GM10248 (cell line): ENCODE measurements at regions not wholly inside any gene's neighbourhood (a gene's known extent, or its start where the extent isn't known, plus 50 kb on each side); places are given as distances from the start of the nearest gene placed in this dataset.

ENCODE experiments used
- CTCF ChIA-PET: fragments of 300-600 bp; sonication (Branson Sonifier 250); formaldehyde crosslinking; extraction: SDS; loops from one replicate; lab custom pipeline; 2021; ENCODE audit warnings: antibody characterized with exemption; lab: Yijun Ruan, JAX
- POLR2A ChIA-PET: fragments of 350-650 bp; sonication (Branson Sonifier 250); formaldehyde crosslinking; extraction: SDS; loops from one replicate; lab custom pipeline; 2020; ENCODE audit warnings: antibody characterized with exemption; lab: Yijun Ruan, JAX
- DNase-seq: peaks from one replicate; pipeline ENCODE4 v3.0.0; 2012; ENCODE audit errors: extremely low spot score
- TF ChIP-seq, protein P1 (sequence below): IDR thresholded peaks from 2 replicates; pipeline ENCODE4 v1.5.1; 2012; ENCODE audit warnings: mild to moderate bottlenecking, low read depth; ENCODE audit errors: extremely low read depth, missing control alignments, control extremely low read depth

- CTCF ChIA-PET, result interaction anchor here (1.3 to 1.4 kb wide), 2 partner anchors 14 to 18 kb away, joined by 4 to 6 read pairs; no protein-coding TSS in a partner anchor
- POLR2A ChIA-PET, result no interaction called here
- DNase-seq, result no peak
- TF ChIP-seq, protein P1, sequence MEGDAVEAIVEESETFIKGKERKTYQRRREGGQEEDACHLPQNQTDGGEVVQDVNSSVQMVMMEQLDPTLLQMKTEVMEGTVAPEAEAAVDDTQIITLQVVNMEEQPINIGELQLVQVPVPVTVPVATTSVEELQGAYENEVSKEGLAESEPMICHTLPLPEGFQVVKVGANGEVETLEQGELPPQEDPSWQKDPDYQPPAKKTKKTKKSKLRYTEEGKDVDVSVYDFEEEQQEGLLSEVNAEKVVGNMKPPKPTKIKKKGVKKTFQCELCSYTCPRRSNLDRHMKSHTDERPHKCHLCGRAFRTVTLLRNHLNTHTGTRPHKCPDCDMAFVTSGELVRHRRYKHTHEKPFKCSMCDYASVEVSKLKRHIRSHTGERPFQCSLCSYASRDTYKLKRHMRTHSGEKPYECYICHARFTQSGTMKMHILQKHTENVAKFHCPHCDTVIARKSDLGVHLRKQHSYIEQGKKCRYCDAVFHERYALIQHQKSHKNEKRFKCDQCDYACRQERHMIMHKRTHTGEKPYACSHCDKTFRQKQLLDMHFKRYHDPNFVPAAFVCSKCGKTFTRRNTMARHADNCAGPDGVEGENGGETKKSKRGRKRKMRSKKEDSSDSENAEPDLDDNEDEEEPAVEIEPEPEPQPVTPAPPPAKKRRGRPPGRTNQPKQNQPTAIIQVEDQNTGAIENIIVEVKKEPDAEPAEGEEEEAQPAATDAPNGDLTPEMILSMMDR, result no peak
These were observed 104.3 kb upstream of the PRR20G start for GRCh38 chr3:127392156-127392490.

GRCh38 chr3:127391436-127392155, 103.8 kb upstream of the PRR20G start:
- ChIA-PET POLR2A (interaction anchor here (0.5 kb wide), 1 partner anchor 21 kb away, joined by 3 read pairs; no protein-coding TSS in a partner anchor), CTCF (interaction anchor here (0.8 to 1.4 kb wide), 3 partner anchors 10 to 18 kb away, joined by 3 to 6 read pairs (median 4); no protein-coding TSS in a partner anchor)
- no peak for DNase-seq
- TF ChIP-seq, protein P1, result no peak

- POLR2A ChIA-PET, result interaction anchor here (0.5 kb wide), 1 partner anchor 19 kb away, joined by 3 read pairs; no protein-coding TSS in a partner anchor
- TF ChIP-seq, protein P1, result no peak
- CTCF ChIA-PET, result no interaction called here
- no peak for DNase-seq
These were observed 102.6 kb upstream of the PRR20G start for GRCh38 chr3:127390365-127391025.

GRCh38 chr3:127389913-127390312, 102.1 kb upstream of the PRR20G start:
- DNase-seq, result no peak
- ChIA-PET CTCF (no interaction called here), POLR2A (no interaction called here)
- TF ChIP-seq, protein P1, result no peak

- TF ChIP-seq, protein P1, result no peak
- CTCF ChIA-PET, result no interaction called here
- POLR2A ChIA-PET, result no interaction called here
- DNase-seq, result no peak
These were observed 101.6 kb upstream of the PRR20G start for GRCh38 chr3:127389420-127389819.

DNA sequence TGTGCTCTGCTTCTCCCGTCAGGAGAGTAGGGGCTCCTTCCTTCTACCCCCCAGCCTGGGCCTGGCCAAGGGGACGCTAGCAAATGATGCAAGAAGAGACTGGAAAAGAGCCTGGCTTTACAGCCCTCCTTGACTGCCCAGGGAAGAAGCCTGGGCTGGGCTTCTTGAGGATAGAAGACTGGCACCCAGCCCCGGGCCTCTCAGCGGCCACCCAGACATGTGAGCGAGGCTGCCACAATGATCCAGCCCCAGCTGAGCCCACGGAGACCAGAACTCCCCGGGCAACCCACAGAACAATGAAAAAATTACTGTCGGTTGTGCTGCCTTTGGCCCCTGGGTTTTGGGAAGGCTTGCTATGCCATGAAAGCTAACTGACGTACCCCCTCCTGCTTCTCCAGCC, 100.6 kb upstream of the PRR20G start:
- CTCF ChIA-PET, result no interaction called here
- no peak for DNase-seq
- POLR2A ChIA-PET, result no interaction called here
- TF ChIP-seq, protein P1, result no peak
